ENCODE measurements at regions not wholly inside any gene's neighbourhood (a gene's known extent, or its start where the extent isn't known, plus 50 kb on each side); places are given as distances from the start of the nearest gene placed in this dataset.
"Not testable (repeated sequence)": the region's sequence is repeated elsewhere in the genome, so short reads cannot be mapped to it uniquely, and the experiment has no call there.

GRCh38 chr11:112673401-112673800 lies 287.8 kb upstream of the NCAM1 start:
- H3K4me3 Mint-ChIP-seq, POLR2A ChIA-PET, H3K4me1 Mint-ChIP-seq, ATAC-seq, DNase-seq, H3K27ac Mint-ChIP-seq, H3K36me3 Mint-ChIP-seq: not testable (repeated sequence)
- Mint-ChIP-seq H3K9me3 (peaks cover 0 to 25% (median 6%) of the 10 kb centered on the region in 9 donors), H3K27me3 (peaks cover 0 to 28% (median 11%) of the 10 kb centered on the region in 5 donors)

- POLR2A ChIA-PET, result no interaction called here
- DNase-seq (no peak), ATAC-seq (no peak)
- H3K27ac Mint-ChIP-seq, result no peak overlapping the region
- no peak overlapping the region for H3K4me3 Mint-ChIP-seq
- H3K4me1 Mint-ChIP-seq, result no peaks in the 10 kb centered on the region
- H3K27me3 Mint-ChIP-seq, result peaks cover 1 to 32% (median 11%) of the 10 kb centered on the region in 5 donors
- peaks cover 0 to 21% (median 6%) of the 10 kb centered on the region in 9 donors for H3K9me3 Mint-ChIP-seq
- H3K36me3 Mint-ChIP-seq, result no peaks in the 10 kb centered on the region
Observed at GRCh38 chr11:112685111-112685510, 276.1 kb upstream of the NCAM1 start.

- peaks cover 0 to 4% (median 0%) of the 10 kb centered on the region in 9 donors for H3K9me3 Mint-ChIP-seq
- POLR2A ChIA-PET, result no interaction called here
- no peak overlapping the region for H3K4me3 Mint-ChIP-seq
- DNase-seq (no peak), ATAC-seq (no peak)
- H3K4me1 Mint-ChIP-seq, result no peaks in the 10 kb centered on the region
- no peaks in the 10 kb centered on the region for H3K36me3 Mint-ChIP-seq
- H3K27me3 Mint-ChIP-seq, result peaks cover 4 to 32% (median 10%) of the 10 kb centered on the region in 5 donors
- no peak overlapping the region for H3K27ac Mint-ChIP-seq
Observed at GRCh38 chr11:112689851-112690250, 271.4 kb upstream of the NCAM1 start.

GRCh38 chr11:112693781-112694180 lies 267.4 kb upstream of the NCAM1 start:
- Mint-ChIP-seq H3K4me1 (no peaks in the 10 kb centered on the region), H3K4me3 (no peak overlapping the region), H3K36me3 (no peaks in the 10 kb centered on the region), H3K9me3 (no peaks in the 10 kb centered on the region), H3K27ac (no peak overlapping the region), H3K27me3 (peaks cover 0 to 22% (median 5%) of the 10 kb centered on the region in 5 donors)
- ATAC-seq, result no peak
- DNase-seq, result no peak
- POLR2A ChIA-PET, result no interaction called here

GRCh38 chr11:112694245-112694644 lies 267.0 kb upstream of the NCAM1 start:
- no peaks in the 10 kb centered on the region for H3K4me1 Mint-ChIP-seq
- no peak overlapping the region for H3K4me3 Mint-ChIP-seq
- H3K36me3 Mint-ChIP-seq, result no peaks in the 10 kb centered on the region
- no peaks in the 10 kb centered on the region for H3K9me3 Mint-ChIP-seq
- no peak for DNase-seq
- ATAC-seq, result no peak
- H3K27me3 Mint-ChIP-seq, result peaks cover 4 to 18% (median 5%) of the 10 kb centered on the region in 5 donors
- no peak overlapping the region for H3K27ac Mint-ChIP-seq
- POLR2A ChIA-PET, result no interaction called here

- Mint-ChIP-seq H3K27ac (peak overlapping the region in 1 of 10 donors; percentile 44), H3K4me3 (no peak overlapping the region), H3K27me3 (peaks cover 2 to 12% (median 5%) of the 10 kb centered on the region in 5 donors), H3K4me1 (no peaks in the 10 kb centered on the region), H3K9me3 (no peaks in the 10 kb centered on the region), H3K36me3 (no peaks in the 10 kb centered on the region)
- DNase-seq (no peak), ATAC-seq (no peak)
- POLR2A ChIA-PET, result no interaction called here
Observed at GRCh38 chr11:112694813-112695212, 266.4 kb upstream of the NCAM1 start.

- DNase-seq (no peak), ATAC-seq (no peak)
- H3K4me3 Mint-ChIP-seq, result no peak overlapping the region
- H3K27me3 Mint-ChIP-seq, result peaks cover 4 to 25% (median 8%) of the 10 kb centered on the region in 5 donors
- POLR2A ChIA-PET, result no interaction called here
- H3K27ac Mint-ChIP-seq, result no peak overlapping the region
- H3K36me3 Mint-ChIP-seq, result no peaks in the 10 kb centered on the region
- H3K9me3 Mint-ChIP-seq, result peaks cover 0 to 4% (median under 1%) of the 10 kb centered on the region in 9 donors
- H3K4me1 Mint-ChIP-seq, result no peaks in the 10 kb centered on the region
Observed at GRCh38 chr11:112697391-112698178, 263.6 kb upstream of the NCAM1 start.

- H3K4me1 Mint-ChIP-seq, result no peaks in the 10 kb centered on the region
- ATAC-seq, result no peak
- peaks cover 0 to 20% (median 8%) of the 10 kb centered on the region in 9 donors for H3K9me3 Mint-ChIP-seq
- H3K36me3 Mint-ChIP-seq, result peaks cover 0 to 3% (median 0%) of the 10 kb centered on the region in 3 donors
- POLR2A ChIA-PET, result no interaction called here
- H3K27ac Mint-ChIP-seq, result no peak overlapping the region
- no peak overlapping the region for H3K4me3 Mint-ChIP-seq
- no peak for DNase-seq
- peaks cover 8 to 50% (median 9%) of the 10 kb centered on the region in 5 donors for H3K27me3 Mint-ChIP-seq
Observed at GRCh38 chr11:112705148-112705547, 256.1 kb upstream of the NCAM1 start.

- ATAC-seq, result no peak
Observed at GRCh38 chr11:112706863-112707262, 254.4 kb upstream of the NCAM1 start.

GRCh38 chr11:112714340-112714739 lies 246.9 kb upstream of the NCAM1 start:
- ATAC-seq, POLR2A ChIA-PET: not testable (repeated sequence)

More at GRCh38 chr11:112706863-112707262, 254.4 kb upstream of the NCAM1 start:
- no peaks in the 10 kb centered on the region for H3K4me1 Mint-ChIP-seq
- no peak overlapping the region for H3K27ac Mint-ChIP-seq
- H3K27me3 Mint-ChIP-seq, result peaks cover 7 to 45% (median 11%) of the 10 kb centered on the region in 5 donors
- peaks cover 0 to 20% (median 8%) of the 10 kb centered on the region in 9 donors for H3K9me3 Mint-ChIP-seq
- POLR2A ChIA-PET, result no interaction called here
- H3K4me3 Mint-ChIP-seq, result no peak overlapping the region
- no peak for DNase-seq
- H3K36me3 Mint-ChIP-seq, result peaks cover 0 to 3% (median 0%) of the 10 kb centered on the region in 3 donors

GRCh38 chr11:112715056-112715455 lies 246.2 kb upstream of the NCAM1 start:
- POLR2A ChIA-PET, result no interaction called here
- Mint-ChIP-seq H3K36me3 (no peaks in the 10 kb centered on the region), H3K9me3 (peaks cover 0 to 8% (median 0%) of the 10 kb centered on the region in 9 donors), H3K27me3 (peaks cover 5 to 40% (median 15%) of the 10 kb centered on the region in 5 donors), H3K27ac (no peak overlapping the region), H3K4me1 (no peaks in the 10 kb centered on the region), H3K4me3 (no peak overlapping the region)
- DNase-seq, result no peak
- ATAC-seq, result no peak

More at GRCh38 chr11:112714340-112714739, 246.9 kb upstream of the NCAM1 start:
- H3K36me3 Mint-ChIP-seq, H3K27ac Mint-ChIP-seq, H3K4me1 Mint-ChIP-seq, H3K4me3 Mint-ChIP-seq, H3K9me3 Mint-ChIP-seq, DNase-seq: not testable (repeated sequence)
- peaks cover 5 to 46% (median 18%) of the 10 kb centered on the region in 5 donors for H3K27me3 Mint-ChIP-seq

GRCh38 chr11:112718483-112718882 lies 242.7 kb upstream of the NCAM1 start:
- DNase-seq, result no peak
- Mint-ChIP-seq H3K27me3 (peaks cover 10 to 60% (median 24%) of the 10 kb centered on the region in 5 donors), H3K36me3 (no peaks in the 10 kb centered on the region), H3K27ac (no peak overlapping the region), H3K4me3 (no peak overlapping the region), H3K4me1 (no peaks in the 10 kb centered on the region), H3K9me3 (peaks cover 0 to 8% (median 0%) of the 10 kb centered on the region in 9 donors)
- ATAC-seq, result no peak
- POLR2A ChIA-PET, result no interaction called here

- H3K4me3 Mint-ChIP-seq, result no peak overlapping the region
- no peaks in the 10 kb centered on the region for H3K36me3 Mint-ChIP-seq
- H3K27me3 Mint-ChIP-seq, result peaks cover 8 to 63% (median 23%) of the 10 kb centered on the region in 5 donors
- H3K9me3 Mint-ChIP-seq, result peaks cover 0 to 3% (median 0%) of the 10 kb centered on the region in 9 donors
- DNase-seq (no peak), ATAC-seq (no peak)
- no peak overlapping the region for H3K27ac Mint-ChIP-seq
- POLR2A ChIA-PET, result no interaction called here
- no peaks in the 10 kb centered on the region for H3K4me1 Mint-ChIP-seq
Observed at GRCh38 chr11:112719736-112720525, 241.3 kb upstream of the NCAM1 start.
